K562 (cell line): ENCODE measurements at regions not wholly inside any gene's neighbourhood (a gene's known extent, or its start where the extent isn't known, plus 50 kb on each side); places are given as distances from the start of the nearest gene placed in this dataset.

Source experiments
- ATAC-seq: fragments of 200-7000 bp; cut with Tn5 transposase; 3 replicates; pipeline ENCODE4 v1.9.1; 2020; ENCODE audit warnings: moderate library complexity
- BruUV-seq: library from RNA; stranded (reverse); fragments of 400-500 nt; replicated peaks from 2 replicates; lab custom pipeline; 2021; lab: Mats Ljungman, UMichigan
- CTCF ChIA-PET: fragments of 300-600 bp; formaldehyde crosslinking; extraction: SDS; loops from one replicate; lab custom pipeline; 2021; ENCODE audit warnings: low intra/inter-chr PET ratio; lab: Yijun Ruan, JAX
- POLR2A ChIA-PET: fragments of 300-600, 350-650 bp; sonication (Branson Sonifier 250); formaldehyde crosslinking; extraction: SDS; loops from one replicate; lab custom pipeline; 2021; ENCODE audit warnings: antibody characterized with exemption, inconsistent platforms; lab: Yijun Ruan, JAX
- DNase-seq, 4 experiments: peaks; one replicate each; pipeline versions ENCODE4 v3.0.0 to v3.0.0-alpha.2; 2011 to 2018; ENCODE audit warnings: low spot score in 3 of 4, mixed read lengths in 3 of 4; ENCODE audit errors: extremely low read depth in 1 of 4
- FAIRE-seq: peaks from 2 replicates; lab custom pipeline; 2011; peaks lifted over from hg19 to GRCh38; lab: Jason Lieb, UNC
- H2AFZ ChIP-seq: 2 replicates; pipeline ENCODE4 v1.6.0; 2011; ENCODE audit warnings: low read depth, low read length, control low read depth, inconsistent platforms
- H3K27ac ChIP-seq: fragments of 200-600 bp; 3 replicates; pipeline ENCODE4 v1.8.0; 2011; ENCODE audit warnings: low read depth, mild to moderate bottlenecking, control low read depth, inconsistent platforms, low read length, moderate library complexity, mixed read lengths; ENCODE audit errors: extremely low read depth
- H3K27me3 ChIP-seq, 2 experiments: fragments of 300-600 bp in 1 of 2; 2 replicates in 1 of 2; 3 replicates in 1 of 2; pipeline versions ENCODE4 v1.6.0 to v1.8.0; 2011; ENCODE audit warnings: inconsistent platforms in 2 of 2, low read length in 2 of 2, mild to moderate bottlenecking in 1 of 2, mixed read lengths in 1 of 2, moderate library complexity in 1 of 2; ENCODE audit not compliant: control insufficient read depth in 2 of 2, insufficient read depth in 2 of 2
- H3K36me3 ChIP-seq: fragments of 300-600 bp; 3 replicates; pipeline ENCODE4 v1.8.0; 2011; ENCODE audit warnings: mild to moderate bottlenecking, low read length, inconsistent platforms; ENCODE audit not compliant: control insufficient read depth, insufficient read depth
- H3K4me1 ChIP-seq, 2 experiments: fragments of 200-600 bp in 1 of 2; replicated peaks in 1 of 2; 2 replicates in 1 of 2; 3 replicates in 1 of 2; pipeline versions ENCODE4 v1.5.1 to v1.8.0; 2011; ENCODE audit warnings: inconsistent platforms in 2 of 2, low read length in 2 of 2, mild to moderate bottlenecking in 1 of 2, mixed read lengths in 1 of 2, moderate library complexity in 1 of 2; ENCODE audit not compliant: control insufficient read depth in 2 of 2, insufficient read depth in 2 of 2
- H3K4me2 ChIP-seq: 2 replicates; pipeline ENCODE4 v1.6.1; 2011; ENCODE audit warnings: low read length, control low read depth, inconsistent platforms, mixed read lengths; ENCODE audit not compliant: insufficient read depth
- H3K4me3 ChIP-seq: fragments of 200-600 bp; sonication (generic), shearing (Covaris generic); 2 replicates; pipeline ENCODE4 v1.5.1; 2016; ENCODE audit warnings: control low read depth, inconsistent platforms
- H3K79me2 ChIP-seq: fragments of 200-600 bp; 3 replicates; pipeline ENCODE4 v1.8.0; 2011; ENCODE audit warnings: low read length, inconsistent platforms; ENCODE audit not compliant: control insufficient read depth, insufficient read depth
- H3K9ac ChIP-seq, 2 experiments: 2 replicates each; pipeline versions ENCODE4 v1.6.0 to v1.6.1; 2011; ENCODE audit warnings: low read depth in 2 of 2, low read length in 2 of 2, control low read depth in 1 of 2, inconsistent platforms in 1 of 2, mild to moderate bottlenecking in 1 of 2, mixed read lengths in 1 of 2; ENCODE audit not compliant: insufficient read depth in 1 of 2
- H3K9me1 ChIP-seq: one replicate; pipeline ENCODE4 v1.6.0; 2011; ENCODE audit warnings: inconsistent platforms, mild to moderate bottlenecking, low read length, moderate library complexity; ENCODE audit not compliant: control insufficient read depth, insufficient read depth
- H3K9me3 ChIP-seq: replicated peaks from 2 replicates; pipeline ENCODE4 v1.5.1; 2011; ENCODE audit warnings: low read depth, low read length, inconsistent platforms; ENCODE audit not compliant: control insufficient read depth, insufficient read depth
- H4K20me1 ChIP-seq: replicated peaks from 2 replicates; pipeline ENCODE4 v1.6.1; 2011; ENCODE audit warnings: low read length, inconsistent platforms, mixed read lengths; ENCODE audit not compliant: control insufficient read depth, insufficient read depth
- CEBPB ChIP-seq: fragments of 450-650 bp; IDR thresholded peaks from 2 replicates; pipeline ENCODE4 v1.6.1; 2016; ENCODE audit warnings: missing genetic modification characterization, missing compliant biosample characterization
- COPS2 ChIP-seq: fragments of 450-650 bp; conservative IDR thresholded peaks from 2 replicates; pipeline ENCODE4 v1.6.1; 2016; ENCODE audit warnings: mild to moderate bottlenecking, moderate library complexity
- FOXJ2 ChIP-seq: fragments of 200-800 bp; sonication (Bioruptor generic); IDR thresholded peaks from 2 replicates; pipeline ENCODE4 v1.6.1; 2016; ENCODE audit warnings: missing genetic modification characterization, missing compliant biosample characterization
- GABPB2 ChIP-seq: fragments of 250-450 bp; sonication (Bioruptor Pico); conservative IDR thresholded peaks from 2 replicates; pipeline ENCODE4 v1.5.1; 2021; ENCODE audit warnings: mild to moderate bottlenecking
- NCOR1 ChIP-seq: fragments of 450-650 bp; IDR thresholded peaks from 2 replicates; pipeline ENCODE4 v1.6.1; 2016; ENCODE audit warnings: mild to moderate bottlenecking, moderate library complexity
- POLR3A ChIP-seq: IDR thresholded peaks from 2 replicates; pipeline ENCODE4 v1.6.1; 2011; ENCODE audit warnings: borderline replicate concordance, mild to moderate bottlenecking, moderate library complexity; ENCODE audit not compliant: insufficient read length, insufficient read depth; ENCODE audit errors: extremely low read depth
- RBFOX2 ChIP-seq: fragments of 200-400 bp; formaldehyde crosslinking; IDR thresholded peaks from 2 replicates; pipeline ENCODE4 v1.6.1; 2017; ENCODE audit warnings: low read depth, mild to moderate bottlenecking, low read length, moderate library complexity
- TSC22D4 ChIP-seq: fragments of 450-650 bp; IDR thresholded peaks from 2 replicates; pipeline ENCODE4 v1.6.1; 2016; ENCODE audit warnings: missing genetic modification characterization, missing biosample characterization, control low read depth
- ZFP30 ChIP-seq: fragments of 250-450 bp; sonication (Bioruptor Pico); IDR thresholded peaks from 2 replicates; pipeline ENCODE4 v1.8.0; 2022; ENCODE audit warnings: moderate library complexity, mild to moderate bottlenecking, inconsistent platforms, borderline replicate concordance
- ZNF146 ChIP-seq: IDR thresholded peaks from one replicate; pipeline ENCODE4 v1.6.1; 2018; ENCODE audit warnings: missing compliant biosample characterization; ENCODE audit not compliant: unreplicated experiment
- ZNF253 ChIP-seq: fragments of 250-450 bp; sonication (Bioruptor Pico); conservative IDR thresholded peaks from 2 replicates; pipeline ENCODE4 v1.6.1; 2021; ENCODE audit warnings: mild to moderate bottlenecking
- ZNF347 ChIP-seq: fragments of 450-650 bp; formaldehyde crosslinking; IDR thresholded peaks from 2 replicates; pipeline ENCODE4 v1.4.0; 2020; ENCODE audit warnings: low read depth, mild to moderate bottlenecking, moderate library complexity
- WGBS: fragments of 100-300 bp; shearing (Covaris generic); methylation state at CpG from one replicate; pipeline ENCODE4 v1.1.6; 2016; ENCODE audit warnings: low coverage, mixed read lengths; ENCODE audit not compliant: insufficient coverage; ENCODE audit errors: missing lambda C conversion rate; 5-methylcytosine and 5-hydroxymethylcytosine counted together
- in situ Hi-C: fragments of 300-500 bp; cut with MboI; formaldehyde crosslinking; loops from 4 replicates; pipeline ENCODE4 v1.15.0; 2018; ENCODE audit warnings: inconsistent platforms, mixed read lengths
- intact Hi-C: fragments of 100-400 bp; cut with micrococcal nuclease; formaldehyde crosslinking; loops from 2 replicates; pipeline ENCODE4 v1.14.2; 2022
- TF ChIP-seq, protein P1 (sequence below): fragments of 450-650 bp; conservative IDR thresholded peaks from 2 replicates; pipeline ENCODE4 v1.6.1; 2016; ENCODE audit warnings: missing genetic modification characterization, low read depth, mild to moderate bottlenecking, missing compliant biosample characterization, moderate library complexity
- TF ChIP-seq, protein P2 (sequence below): sonication (generic); formaldehyde crosslinking; IDR thresholded peaks from 2 replicates; pipeline ENCODE4 v1.8.1; 2023; ENCODE audit warnings: mild to moderate bottlenecking, missing genetic modification reagents
- TF ChIP-seq, protein P3 (sequence below): fragments of 450-650 bp; IDR thresholded peaks from 2 replicates; pipeline ENCODE4 v1.6.1; 2017; ENCODE audit warnings: mild to moderate bottlenecking, moderate library complexity

DNA sequence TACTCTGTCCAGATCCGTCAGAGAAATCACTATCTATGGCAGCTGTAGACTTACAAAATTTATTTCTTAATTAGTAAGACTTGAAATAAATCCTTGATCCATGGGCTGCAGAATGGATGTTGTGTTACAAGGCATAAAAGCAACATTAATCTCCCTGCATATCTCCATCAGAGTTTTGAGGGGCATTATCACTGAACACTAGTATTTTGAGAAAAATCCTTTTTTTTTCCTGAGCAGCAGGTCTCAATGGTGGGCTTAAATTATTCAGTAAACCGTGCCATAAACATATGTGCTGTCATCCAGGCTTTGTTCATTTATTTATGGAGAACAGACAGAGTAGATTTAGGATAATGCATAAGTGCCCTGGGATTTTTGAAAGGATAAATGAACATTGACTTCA lies 457.9 kb upstream of the CTSO start (continued):
- TF ChIP-seq, protein P1, sequence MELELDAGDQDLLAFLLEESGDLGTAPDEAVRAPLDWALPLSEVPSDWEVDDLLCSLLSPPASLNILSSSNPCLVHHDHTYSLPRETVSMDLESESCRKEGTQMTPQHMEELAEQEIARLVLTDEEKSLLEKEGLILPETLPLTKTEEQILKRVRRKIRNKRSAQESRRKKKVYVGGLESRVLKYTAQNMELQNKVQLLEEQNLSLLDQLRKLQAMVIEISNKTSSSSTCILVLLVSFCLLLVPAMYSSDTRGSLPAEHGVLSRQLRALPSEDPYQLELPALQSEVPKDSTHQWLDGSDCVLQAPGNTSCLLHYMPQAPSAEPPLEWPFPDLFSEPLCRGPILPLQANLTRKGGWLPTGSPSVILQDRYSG (tag), result no peak
- no peak for TF ChIP-seq ZNF347 (CRISPR knock-in tag)
- no peak for TF ChIP-seq FOXJ2 (tag)
- TF ChIP-seq COPS2, result no peak
- TF ChIP-seq, protein P2, sequence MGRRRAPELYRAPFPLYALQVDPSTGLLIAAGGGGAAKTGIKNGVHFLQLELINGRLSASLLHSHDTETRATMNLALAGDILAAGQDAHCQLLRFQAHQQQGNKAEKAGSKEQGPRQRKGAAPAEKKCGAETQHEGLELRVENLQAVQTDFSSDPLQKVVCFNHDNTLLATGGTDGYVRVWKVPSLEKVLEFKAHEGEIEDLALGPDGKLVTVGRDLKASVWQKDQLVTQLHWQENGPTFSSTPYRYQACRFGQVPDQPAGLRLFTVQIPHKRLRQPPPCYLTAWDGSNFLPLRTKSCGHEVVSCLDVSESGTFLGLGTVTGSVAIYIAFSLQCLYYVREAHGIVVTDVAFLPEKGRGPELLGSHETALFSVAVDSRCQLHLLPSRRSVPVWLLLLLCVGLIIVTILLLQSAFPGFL (CRISPR knock-in tag), result no peak
- TF ChIP-seq CEBPB, result no peak
- no peak for TF ChIP-seq NCOR1

DNA sequence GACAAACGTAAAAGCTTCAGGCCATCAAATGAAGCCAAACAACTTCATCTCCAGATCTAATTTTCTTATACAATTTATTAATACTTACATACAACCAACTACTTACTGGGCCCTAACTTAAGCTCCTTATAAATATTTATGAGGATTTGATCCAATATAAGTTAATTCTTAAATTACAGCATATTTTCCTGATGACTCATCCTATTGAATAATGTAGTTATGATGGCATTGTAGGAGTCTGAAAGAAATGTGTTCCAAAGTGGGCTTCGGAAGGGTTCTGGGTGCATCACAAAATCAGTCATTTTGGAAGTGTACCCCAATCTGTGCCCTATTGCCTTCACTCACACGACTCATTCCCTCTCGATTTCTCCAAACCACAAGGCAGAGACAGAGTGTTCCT lies 455.1 kb upstream of the CTSO start:
- DNase-seq, result no peak
- Histone ChIP-seq H3K9me1 (no peaks in the 10 kb centered on the region), H4K20me1 (no peaks in the 10 kb centered on the region), H3K27me3 (no peaks in the 10 kb centered on the region), H3K9ac (no peak overlapping the region), H3K4me2 (no peak overlapping the region), H3K27ac (no peak overlapping the region), H3K9me3 (no peaks in the 10 kb centered on the region; the same call in 1 of the 2 replicates), H3K79me2 (no peaks in the 10 kb centered on the region), H3K4me3 (no peak overlapping the region), H3K36me3 (no peaks in the 10 kb centered on the region), H2AFZ (no peak overlapping the region), H3K4me1 (no peaks in the 10 kb centered on the region)
- ChIA-PET CTCF (no interaction called here), POLR2A (no interaction called here)
- in situ Hi-C loops (no loop called here), intact Hi-C loops (no loop called here)
- BruUV-seq, result no TSS peak
- FAIRE-seq, result no peak
- no peak for ATAC-seq
- TF ChIP-seq GABPB2 (CRISPR knock-in tag), result no peak
- TF ChIP-seq ZFP30 (CRISPR knock-in tag), result no peak
- no peak for TF ChIP-seq TSC22D4
- no peak for TF ChIP-seq ZNF146 (CRISPR knock-in tag)
- TF ChIP-seq, protein P2 (CRISPR knock-in tag), result no peak
- TF ChIP-seq, protein P3, sequence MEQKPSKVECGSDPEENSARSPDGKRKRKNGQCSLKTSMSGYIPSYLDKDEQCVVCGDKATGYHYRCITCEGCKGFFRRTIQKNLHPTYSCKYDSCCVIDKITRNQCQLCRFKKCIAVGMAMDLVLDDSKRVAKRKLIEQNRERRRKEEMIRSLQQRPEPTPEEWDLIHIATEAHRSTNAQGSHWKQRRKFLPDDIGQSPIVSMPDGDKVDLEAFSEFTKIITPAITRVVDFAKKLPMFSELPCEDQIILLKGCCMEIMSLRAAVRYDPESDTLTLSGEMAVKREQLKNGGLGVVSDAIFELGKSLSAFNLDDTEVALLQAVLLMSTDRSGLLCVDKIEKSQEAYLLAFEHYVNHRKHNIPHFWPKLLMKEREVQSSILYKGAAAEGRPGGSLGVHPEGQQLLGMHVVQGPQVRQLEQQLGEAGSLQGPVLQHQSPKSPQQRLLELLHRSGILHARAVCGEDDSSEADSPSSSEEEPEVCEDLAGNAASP, result no peak
- TF ChIP-seq ZNF253 (CRISPR knock-in tag), result no peak
- no peak for TF ChIP-seq POLR3A
- TF ChIP-seq RBFOX2, result no peak
- 0% methylated on average over 4 of the region's 4 CpGs for WGBS
